WTC11 (cell line): ENCODE measurements at regions not wholly inside any gene's neighbourhood (a gene's known extent, or its start where the extent isn't known, plus 50 kb on each side); places are given as distances from the start of the nearest gene placed in this dataset.

Experiments used
- ATF1 ChIP-seq: sonication (generic); formaldehyde crosslinking; IDR thresholded peaks from 2 replicates; pipeline ENCODE4 v1.8.1; 2023; ENCODE audit warnings: mild to moderate bottlenecking, moderate library complexity, missing genetic modification reagents
- CTCF ChIP-seq: fragments of 200-600 bp; IDR thresholded peaks from 2 replicates; pipeline ENCODE4 v1.8.0; 2022; ENCODE audit warnings: antibody characterized with exemption
- ZNF396 ChIP-seq: fragments of 250-450 bp; sonication (Bioruptor Pico); IDR thresholded peaks from 2 replicates; pipeline ENCODE4 v1.8.0; 2021; ENCODE audit warnings: mild to moderate bottlenecking, moderate library complexity, borderline replicate concordance

DNA sequence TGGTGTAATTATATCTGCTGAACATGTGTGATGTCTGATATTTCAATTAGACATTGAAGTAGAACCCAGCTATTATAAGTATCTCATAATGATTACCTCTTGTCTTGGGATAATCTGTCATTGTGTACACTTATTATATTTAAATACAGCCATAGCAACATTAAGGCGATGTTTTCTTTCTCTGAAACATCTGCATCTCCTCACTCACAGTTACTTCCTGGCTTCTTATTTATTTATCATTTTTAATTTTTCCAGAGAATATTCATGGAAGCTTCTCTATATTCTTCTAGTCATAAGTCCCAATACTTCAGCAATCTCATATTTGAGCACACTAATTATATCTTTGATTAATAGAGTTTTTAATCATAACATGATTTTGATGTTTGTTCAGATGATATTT lies 103.8 kb upstream of the FBN2 start:
- TF ChIP-seq CTCF (no peak), ZNF396 (CRISPR knock-in tag) (no peak), ATF1 (CRISPR knock-in tag) (no peak)
